Retinal pigment epithelial cell (primary cell): ENCODE measurements at regions not wholly inside any gene's neighbourhood (a gene's known extent, or its start where the extent isn't known, plus 50 kb on each side); places are given as distances from the start of the nearest gene placed in this dataset.

Experiments used
- DNase-seq: peaks from one replicate; pipeline ENCODE4 v3.0.0-alpha.2; 2010; ENCODE audit warnings: low read depth
- H3K4me3 ChIP-seq: 2 replicates; pipeline ENCODE4 v1.5.1; 2011; ENCODE audit warnings: mild to moderate bottlenecking, low read length, control low read depth, moderate library complexity
- TF ChIP-seq, protein P1 (sequence below): conservative IDR thresholded peaks from 2 replicates; pipeline ENCODE4 v1.5.1; 2011; ENCODE audit warnings: low read depth, low read length, control low read depth, inconsistent platforms

DNA sequence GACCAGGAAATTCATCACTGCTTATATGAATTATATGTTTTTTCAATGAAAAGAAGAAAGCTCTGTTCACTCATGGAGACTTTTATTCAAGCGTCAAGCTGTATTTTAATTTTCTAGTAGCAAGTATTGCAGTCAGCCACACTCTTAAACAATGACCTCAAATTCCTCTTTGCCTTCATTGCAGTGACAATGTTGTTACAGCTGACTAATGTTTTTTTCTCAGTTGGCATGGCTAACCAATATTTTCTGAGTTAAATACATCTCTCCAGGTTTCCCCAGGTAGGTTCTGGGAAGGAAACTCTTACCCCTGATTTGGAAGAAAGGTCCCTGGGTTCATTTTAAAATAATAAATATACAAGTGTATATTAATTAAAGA is 241.5 kb downstream of the WDR11 start:
- DNase-seq = no peak
- TF ChIP-seq, protein P1, sequence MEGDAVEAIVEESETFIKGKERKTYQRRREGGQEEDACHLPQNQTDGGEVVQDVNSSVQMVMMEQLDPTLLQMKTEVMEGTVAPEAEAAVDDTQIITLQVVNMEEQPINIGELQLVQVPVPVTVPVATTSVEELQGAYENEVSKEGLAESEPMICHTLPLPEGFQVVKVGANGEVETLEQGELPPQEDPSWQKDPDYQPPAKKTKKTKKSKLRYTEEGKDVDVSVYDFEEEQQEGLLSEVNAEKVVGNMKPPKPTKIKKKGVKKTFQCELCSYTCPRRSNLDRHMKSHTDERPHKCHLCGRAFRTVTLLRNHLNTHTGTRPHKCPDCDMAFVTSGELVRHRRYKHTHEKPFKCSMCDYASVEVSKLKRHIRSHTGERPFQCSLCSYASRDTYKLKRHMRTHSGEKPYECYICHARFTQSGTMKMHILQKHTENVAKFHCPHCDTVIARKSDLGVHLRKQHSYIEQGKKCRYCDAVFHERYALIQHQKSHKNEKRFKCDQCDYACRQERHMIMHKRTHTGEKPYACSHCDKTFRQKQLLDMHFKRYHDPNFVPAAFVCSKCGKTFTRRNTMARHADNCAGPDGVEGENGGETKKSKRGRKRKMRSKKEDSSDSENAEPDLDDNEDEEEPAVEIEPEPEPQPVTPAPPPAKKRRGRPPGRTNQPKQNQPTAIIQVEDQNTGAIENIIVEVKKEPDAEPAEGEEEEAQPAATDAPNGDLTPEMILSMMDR = no peak
- H3K4me3 ChIP-seq = no peak overlapping the region

GRCh38 chr10:121096617-121097431 is 245.7 kb downstream of the WDR11 start:
- peak; percentile 92 for DNase-seq
- no peak overlapping the region for H3K4me3 ChIP-seq
- TF ChIP-seq, protein P1 = no peak

DNA sequence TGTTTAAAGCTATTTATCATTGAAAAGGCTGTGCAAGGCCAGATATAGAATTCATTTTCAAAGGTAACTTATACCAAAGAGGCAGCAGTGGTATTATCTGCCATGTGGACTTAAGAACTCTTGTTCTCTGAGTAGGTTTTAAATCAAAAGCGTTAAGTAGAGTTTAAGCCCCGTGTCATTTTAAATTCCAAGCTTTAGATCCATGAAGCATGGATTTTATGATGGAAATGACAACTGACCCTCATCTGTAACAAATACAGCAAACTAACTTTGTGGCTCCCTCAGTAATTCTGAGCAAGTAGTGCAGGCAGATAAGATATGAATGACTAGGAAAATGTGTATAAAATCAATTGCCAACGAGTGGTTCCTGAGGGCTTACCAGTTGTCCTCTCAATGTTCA is 247.0 kb downstream of the WDR11 start:
- TF ChIP-seq, protein P1 = no peak

GRCh38 chr10:121098751-121099150 is 247.6 kb downstream of the WDR11 start:
- TF ChIP-seq, protein P1 = no peak
- H3K4me3 ChIP-seq = no peak overlapping the region
- DNase-seq = no peak

More for the DNA sequence above, 247.0 kb downstream of the WDR11 start:
- DNase-seq = no peak
- H3K4me3 ChIP-seq = no peak overlapping the region

DNA sequence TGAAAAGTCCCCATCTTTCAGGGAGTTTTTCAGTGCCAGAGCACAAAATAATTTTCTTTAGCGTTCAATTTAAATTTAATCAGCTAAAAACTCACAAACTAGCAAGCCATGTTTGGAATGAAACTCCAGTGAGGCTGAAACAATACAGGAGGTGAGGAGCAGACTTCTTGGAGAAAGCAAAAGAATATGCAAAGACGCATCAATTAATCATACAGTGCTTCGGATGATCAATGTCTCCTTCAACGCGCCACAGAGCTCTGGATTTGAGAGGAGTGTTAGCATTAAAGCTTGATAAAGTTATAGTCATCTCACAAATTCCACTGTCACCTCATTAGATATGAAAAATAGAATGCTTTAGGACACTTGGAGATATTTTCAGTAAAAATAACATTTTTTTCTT is 248.0 kb downstream of the WDR11 start:
- DNase-seq = no peak
- TF ChIP-seq, protein P1 = no peak
- H3K4me3 ChIP-seq = no peak overlapping the region

GRCh38 chr10:121099592-121099991 is 248.4 kb downstream of the WDR11 start:
- H3K4me3 ChIP-seq = no peak overlapping the region
- TF ChIP-seq, protein P1 = no peak
- DNase-seq = peak; percentile 69

DNA sequence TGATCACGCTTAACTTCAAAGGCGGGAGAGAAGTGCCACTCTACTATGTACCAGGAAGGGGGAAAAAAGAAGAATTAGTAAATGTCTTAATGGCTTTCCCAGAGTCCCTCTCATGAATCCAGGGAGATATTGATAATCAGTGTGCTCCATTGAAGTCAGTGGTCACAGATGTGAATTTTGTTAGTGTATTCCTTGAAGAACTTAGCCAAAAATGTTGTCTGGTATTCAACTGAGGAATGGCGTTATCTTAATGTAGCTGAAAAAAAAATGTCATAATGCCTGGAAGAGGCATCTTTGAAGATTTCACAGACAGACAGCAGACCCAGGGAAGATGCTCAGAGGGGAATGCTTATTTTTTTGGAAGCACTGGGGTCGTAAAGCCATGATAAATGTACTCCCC is 250.4 kb downstream of the WDR11 start:
- TF ChIP-seq, protein P1 = no peak
- no peak overlapping the region for H3K4me3 ChIP-seq
- DNase-seq = no peak
